Skeletal muscle tissue (tissue), 3 donors: ENCODE measurements at regions not wholly inside any gene's neighbourhood (a gene's known extent, or its start where the extent isn't known, plus 50 kb on each side); places are given as distances from the start of the nearest gene placed in this dataset.

Experiments used
- H3K27ac ChIP-seq: one replicate; pipeline ENCODE4 v1.7.0; 2013; ENCODE audit warnings: mild to moderate bottlenecking, low read depth, low read length, inconsistent platforms
- H3K27me3 ChIP-seq, 3 donors: one replicate each; pipeline ENCODE4 v1.7.0; 2013; ENCODE audit warnings: low read length in 3 of 3; ENCODE audit not compliant: control insufficient read depth in 3 of 3, insufficient read depth in 3 of 3
- H3K36me3 ChIP-seq, 3 donors: one replicate each; pipeline ENCODE4 v1.7.0; 2013; ENCODE audit warnings: low read length in 3 of 3; ENCODE audit not compliant: control insufficient read depth in 3 of 3, insufficient read depth in 3 of 3
- H3K4me1 ChIP-seq, 3 donors: one replicate each; pipeline ENCODE4 v1.7.0; 2013; ENCODE audit warnings: low read length in 3 of 3, mild to moderate bottlenecking in 3 of 3; ENCODE audit not compliant: control insufficient read depth in 3 of 3, insufficient read depth in 3 of 3
- H3K4me3 ChIP-seq, 3 donors: one replicate each; pipeline ENCODE4 v1.7.0; 2013; ENCODE audit warnings: low read length in 3 of 3
- H3K9ac ChIP-seq, 3 donors: one replicate each; pipeline ENCODE4 v1.7.0; 2013; ENCODE audit warnings: low read length in 3 of 3, mild to moderate bottlenecking in 3 of 3, moderate library complexity in 2 of 3, low read depth in 1 of 3
- H3K9me3 ChIP-seq, 3 donors: one replicate each; pipeline ENCODE4 v1.7.0; 2013; ENCODE audit warnings: low read length in 3 of 3; ENCODE audit not compliant: control insufficient read depth in 3 of 3
- donor health status: Osteomylitis.

GRCh38 chr9:107174441-107174840, 108.6 kb upstream of the RAD23B start:
- Histone ChIP-seq H3K9ac (peak overlapping the region in 1 of 3 donors; percentile 19), H3K27me3 (no peaks in the 10 kb centered on the region), H3K36me3 (no peaks in the 10 kb centered on the region), H3K9me3 (no peaks in the 10 kb centered on the region), H3K27ac (peak overlapping the region; percentile 84), H3K4me3 (peak overlapping the region in 1 of 3 donors; percentile 38), H3K4me1 (peaks cover 28 to 62% (median 35%) of the 10 kb centered on the region in 3 donors)

DNA sequence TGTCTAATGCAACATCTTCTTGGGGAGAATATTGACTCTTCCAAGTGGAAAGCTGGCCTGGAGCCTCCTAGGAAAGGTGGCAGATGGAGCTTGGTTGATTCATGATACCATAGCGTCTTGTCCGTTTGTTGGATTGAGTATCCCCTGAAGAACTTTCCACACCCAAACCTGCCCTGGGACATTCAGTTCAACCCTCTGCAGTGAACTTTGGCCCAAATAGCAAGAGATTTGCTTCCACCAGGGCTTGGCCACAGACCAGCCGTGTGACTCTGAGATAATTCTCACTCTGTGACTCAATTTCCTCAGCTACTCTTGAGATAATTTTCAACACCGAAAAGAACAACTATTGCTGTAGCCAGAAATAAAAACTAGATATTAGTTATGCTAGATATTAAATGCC, 108.0 kb upstream of the RAD23B start:
- peak overlapping the region in 2 of 3 donors; percentile 8 to 51 for H3K9ac ChIP-seq
- peak overlapping the region; percentile 84 for H3K27ac ChIP-seq
- H3K4me1 ChIP-seq, result peaks cover 28 to 58% (median 35%) of the 10 kb centered on the region in 3 donors
- H3K9me3 ChIP-seq, result no peaks in the 10 kb centered on the region
- H3K36me3 ChIP-seq, result no peaks in the 10 kb centered on the region
- peak overlapping the region; percentile 24 to 38 (median 28) for H3K4me3 ChIP-seq
- no peaks in the 10 kb centered on the region for H3K27me3 ChIP-seq

DNA sequence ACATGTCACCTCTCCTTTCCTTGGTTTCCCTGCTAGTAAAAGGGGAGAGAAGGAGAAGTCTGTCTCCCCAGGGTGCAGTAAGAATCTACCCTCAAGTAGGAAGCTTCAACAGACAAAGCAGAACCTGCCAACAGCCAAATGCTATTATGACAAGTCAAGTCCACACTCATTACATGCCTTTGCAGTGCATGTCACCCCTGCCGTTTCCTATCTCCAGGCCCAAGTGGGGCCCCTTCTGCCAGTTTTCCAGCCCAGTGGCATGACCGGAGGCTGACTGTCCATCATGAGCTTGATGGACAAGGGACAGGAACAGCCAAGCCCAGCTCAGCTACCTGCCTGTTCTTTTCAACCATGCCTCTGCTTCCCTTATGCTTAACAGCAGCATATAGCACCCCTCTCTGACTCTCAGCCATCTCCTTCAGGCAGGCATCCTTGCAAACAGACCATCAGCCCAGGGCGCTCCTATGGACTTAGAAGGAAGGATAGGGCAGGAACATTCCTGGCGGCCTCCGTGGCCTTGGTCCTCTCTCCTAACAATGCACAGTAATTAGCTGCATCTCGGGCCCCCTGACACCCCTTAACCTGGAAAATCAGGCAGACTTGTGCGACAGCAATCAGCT, 107.2 kb upstream of the RAD23B start:
- H3K27ac ChIP-seq, result peak overlapping the region; percentile 84
- no peaks in the 10 kb centered on the region for H3K36me3 ChIP-seq
- peak overlapping the region in 1 of 3 donors; percentile 51 for H3K9ac ChIP-seq
- H3K4me1 ChIP-seq, result peaks cover 28 to 55% (median 35%) of the 10 kb centered on the region in 3 donors
- H3K9me3 ChIP-seq, result no peaks in the 10 kb centered on the region
- H3K4me3 ChIP-seq, result peak overlapping the region in 1 of 3 donors; percentile 21
- H3K27me3 ChIP-seq, result no peaks in the 10 kb centered on the region

DNA sequence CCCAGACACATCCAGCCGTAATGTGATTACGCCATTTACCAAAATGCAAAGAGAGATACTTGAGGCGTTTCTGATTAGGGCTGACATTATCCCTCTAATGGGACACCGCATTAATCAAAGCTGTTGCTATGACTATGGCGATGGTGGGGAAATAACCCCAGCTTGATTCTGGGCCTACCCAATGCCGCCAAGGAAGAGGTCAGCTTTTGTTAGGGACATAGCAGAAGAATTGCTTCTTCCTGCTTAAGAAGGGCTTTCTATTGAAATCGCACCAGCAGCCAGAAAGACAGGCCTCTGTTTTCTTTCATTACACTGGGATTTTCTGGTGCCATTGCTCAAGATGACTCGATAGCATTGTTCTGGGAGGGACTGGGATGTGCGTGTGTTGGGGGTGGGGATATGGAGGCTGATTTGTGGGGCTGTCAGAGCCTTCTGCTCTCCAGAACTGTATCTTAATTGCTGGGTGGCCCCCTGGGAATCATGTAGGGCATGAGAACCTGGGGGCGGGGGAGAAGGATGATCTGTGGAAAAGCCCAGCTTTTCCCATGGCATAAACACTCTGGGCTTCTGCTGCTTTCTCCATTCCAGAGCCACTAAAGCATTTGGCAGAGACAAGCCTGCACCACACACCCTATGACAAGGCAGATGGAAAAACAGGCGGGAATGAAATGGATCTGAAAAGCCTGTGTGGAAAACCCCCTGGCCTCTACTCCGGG, 106.5 kb upstream of the RAD23B start:
- H3K27ac ChIP-seq, result peak overlapping the region; percentile 84
- H3K36me3 ChIP-seq, result no peaks in the 10 kb centered on the region
- H3K9me3 ChIP-seq, result no peaks in the 10 kb centered on the region
- H3K27me3 ChIP-seq, result no peaks in the 10 kb centered on the region
- H3K4me3 ChIP-seq, result no peak overlapping the region
- no peak overlapping the region for H3K9ac ChIP-seq
- peaks cover 28 to 52% (median 35%) of the 10 kb centered on the region in 3 donors for H3K4me1 ChIP-seq

DNA sequence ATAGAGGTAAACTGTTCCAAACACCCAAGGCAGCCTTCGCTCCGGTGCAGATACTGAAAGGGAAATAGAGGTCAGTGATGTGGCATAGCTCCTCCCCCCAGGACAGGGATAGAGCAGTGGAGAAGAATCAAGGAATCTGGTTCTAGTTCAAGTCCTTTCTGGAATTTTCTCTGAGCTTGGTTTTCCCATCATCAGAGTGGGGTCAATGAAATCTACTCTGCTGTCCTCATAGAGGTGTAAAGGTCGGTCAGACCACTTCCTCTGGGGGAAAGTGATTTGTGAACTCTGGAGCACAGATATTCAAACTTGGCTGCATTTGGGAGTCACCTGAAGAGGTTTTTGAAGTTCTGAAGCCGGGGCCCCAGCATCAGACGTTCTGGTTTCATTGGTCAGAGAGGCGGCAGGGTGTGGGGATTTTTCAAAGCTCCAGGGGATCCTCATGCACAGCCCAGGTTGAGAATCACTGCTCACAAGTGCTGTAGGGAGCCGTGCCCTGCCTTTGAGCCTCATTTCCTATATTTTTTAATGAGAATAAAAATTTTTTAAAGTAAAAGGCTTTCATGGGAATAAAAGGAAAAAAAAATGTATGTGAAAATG, 105.7 kb upstream of the RAD23B start:
- Histone ChIP-seq H3K27me3 (no peaks in the 10 kb centered on the region), H3K4me1 (peaks cover 27 to 45% (median 35%) of the 10 kb centered on the region in 3 donors), H3K36me3 (no peaks in the 10 kb centered on the region), H3K9ac (no peak overlapping the region), H3K9me3 (no peaks in the 10 kb centered on the region), H3K4me3 (no peak overlapping the region), H3K27ac (peak overlapping the region; percentile 84)

DNA sequence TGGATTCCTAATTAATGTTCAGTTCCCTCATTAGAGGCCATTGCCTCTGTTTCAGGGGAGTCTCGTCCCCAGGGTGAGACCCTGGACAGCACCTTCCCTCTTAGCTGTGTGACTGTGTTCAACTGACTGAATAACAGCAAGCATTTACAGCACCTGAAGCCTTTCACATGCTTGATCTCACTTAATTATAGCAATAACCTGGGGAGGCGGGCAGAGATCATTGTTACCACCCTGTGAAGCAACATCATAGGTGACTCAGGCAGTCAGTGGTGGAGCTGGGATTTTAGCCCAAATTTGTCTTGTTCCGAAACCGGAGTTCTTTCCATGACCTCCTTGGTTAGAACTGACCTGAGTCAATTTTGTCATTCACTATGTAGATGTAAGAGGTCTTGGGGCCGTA, 105.2 kb upstream of the RAD23B start:
- Histone ChIP-seq H3K27ac (no peak overlapping the region), H3K4me1 (peaks cover 25 to 40% (median 35%) of the 10 kb centered on the region in 3 donors), H3K4me3 (no peak overlapping the region), H3K36me3 (no peaks in the 10 kb centered on the region), H3K9me3 (no peaks in the 10 kb centered on the region), H3K9ac (no peak overlapping the region), H3K27me3 (no peaks in the 10 kb centered on the region)

DNA sequence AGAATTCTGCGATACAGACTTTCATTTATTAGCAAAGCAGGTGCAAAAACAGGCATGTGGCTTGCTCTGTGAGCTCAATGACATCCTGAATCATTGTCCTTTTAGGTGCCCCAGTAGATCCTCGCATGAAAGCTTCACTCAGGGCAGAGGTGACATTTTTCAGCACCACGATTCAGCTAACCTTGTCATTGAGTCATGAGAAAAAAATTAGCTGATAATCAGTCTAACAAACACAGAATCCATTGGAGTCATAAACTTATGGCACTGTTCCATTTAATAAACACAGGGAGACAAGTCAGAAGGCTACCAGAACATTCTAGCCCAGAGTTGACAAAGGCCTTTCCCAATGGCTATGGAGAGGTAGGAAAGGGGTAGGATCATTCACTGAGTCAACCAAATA, 104.8 kb upstream of the RAD23B start:
- no peak overlapping the region for H3K27ac ChIP-seq
- no peak overlapping the region for H3K9ac ChIP-seq
- H3K9me3 ChIP-seq, result no peaks in the 10 kb centered on the region
- H3K36me3 ChIP-seq, result no peaks in the 10 kb centered on the region
- H3K4me3 ChIP-seq, result no peak overlapping the region
- H3K4me1 ChIP-seq, result peaks cover 25 to 37% (median 35%) of the 10 kb centered on the region in 3 donors
- H3K27me3 ChIP-seq, result no peaks in the 10 kb centered on the region

- Histone ChIP-seq H3K4me3 (no peak overlapping the region), H3K9ac (no peak overlapping the region), H3K36me3 (no peaks in the 10 kb centered on the region), H3K27me3 (no peaks in the 10 kb centered on the region), H3K9me3 (no peaks in the 10 kb centered on the region), H3K4me1 (peaks cover 14 to 22% (median 20%) of the 10 kb centered on the region in 3 donors), H3K27ac (no peak overlapping the region)
These were observed 102.9 kb upstream of the RAD23B start for GRCh38 chr9:107180206-107180605.

DNA sequence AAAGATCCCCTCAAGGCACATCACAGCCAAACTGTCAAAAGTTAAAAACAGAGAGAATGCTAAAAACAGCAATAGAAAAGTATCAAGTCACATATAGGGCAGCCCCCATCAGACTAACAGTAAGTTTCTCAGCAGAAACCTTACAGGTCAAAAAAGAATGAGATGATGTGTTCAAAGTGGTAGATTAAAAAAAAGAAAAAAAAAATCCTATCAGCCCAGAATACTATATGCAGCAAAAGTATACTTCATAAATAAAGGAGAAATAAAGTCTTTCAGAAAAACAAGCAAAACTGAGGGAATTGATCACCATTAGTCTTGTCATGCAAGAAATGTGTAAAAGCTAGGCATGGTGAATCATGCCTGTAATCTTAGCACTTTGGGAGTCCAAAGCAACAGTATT, 99.9 kb upstream of the RAD23B start:
- Histone ChIP-seq H3K27ac (no peak overlapping the region), H3K4me1 (no peaks in the 10 kb centered on the region), H3K27me3 (no peaks in the 10 kb centered on the region), H3K36me3 (no peaks in the 10 kb centered on the region), H3K9me3 (no peaks in the 10 kb centered on the region), H3K4me3 (no peak overlapping the region), H3K9ac (no peak overlapping the region)

DNA sequence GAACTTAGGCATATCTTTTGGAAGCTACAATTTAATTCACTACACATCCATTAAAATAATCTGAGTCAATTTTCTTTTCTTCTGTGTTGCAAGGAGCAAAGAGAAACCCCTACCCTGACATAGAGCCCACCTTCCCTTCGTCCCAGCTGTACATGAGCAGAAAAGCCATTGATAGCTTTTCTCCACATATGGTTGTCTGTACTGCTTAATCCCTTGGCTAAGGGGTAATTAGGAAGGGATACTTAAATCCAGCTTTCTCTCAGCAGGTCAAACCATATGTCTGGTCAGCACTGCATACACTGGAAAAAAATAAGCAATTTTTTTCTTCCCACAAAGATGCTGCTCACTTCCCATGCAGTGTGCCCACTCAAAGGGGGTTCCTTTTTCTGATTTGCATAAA, 94.7 kb upstream of the RAD23B start:
- H3K27ac ChIP-seq, result no peak overlapping the region
- H3K4me1 ChIP-seq, result no peaks in the 10 kb centered on the region
- no peaks in the 10 kb centered on the region for H3K9me3 ChIP-seq
- no peaks in the 10 kb centered on the region for H3K27me3 ChIP-seq
- no peaks in the 10 kb centered on the region for H3K36me3 ChIP-seq
- no peak overlapping the region for H3K9ac ChIP-seq
- H3K4me3 ChIP-seq, result no peak overlapping the region
